Epithelial cell of proximal tubule (primary cell): ENCODE measurements at regions not wholly inside any gene's neighbourhood (a gene's known extent, or its start where the extent isn't known, plus 50 kb on each side); places are given as distances from the start of the nearest gene placed in this dataset.

Source experiments
- DNase-seq: peaks from one replicate; pipeline ENCODE4 v3.0.0-alpha.2; 2011; ENCODE audit warnings: low read depth
- H3K4me3 ChIP-seq: 2 replicates; pipeline ENCODE4 v1.5.1; 2011; ENCODE audit warnings: low read depth, mild to moderate bottlenecking, low read length
- TF ChIP-seq, protein P1 (sequence below): conservative IDR thresholded peaks from 2 replicates; pipeline ENCODE4 v1.5.1; 2012; ENCODE audit warnings: low read depth, mild to moderate bottlenecking, low read length

DNA sequence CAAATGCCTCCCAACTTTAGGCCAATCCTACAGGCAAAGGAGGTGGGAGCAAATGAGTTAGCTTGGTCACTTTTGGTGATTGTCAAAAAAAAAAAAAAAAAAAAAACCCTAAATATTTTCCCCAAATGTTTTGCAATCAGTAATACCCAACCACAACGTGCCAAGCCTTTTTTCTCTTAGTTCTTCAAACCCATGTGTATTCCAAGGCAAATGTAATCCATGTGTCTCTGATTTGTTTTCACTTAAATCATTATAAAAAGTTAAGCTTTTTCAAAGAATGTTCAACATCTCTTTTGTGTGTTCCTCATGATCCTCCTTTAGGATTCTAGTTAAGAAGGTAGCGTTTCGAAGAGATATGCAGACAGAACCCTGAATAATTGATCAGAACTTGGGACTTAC, 328.4 kb downstream of the PAPSS1 start:
- TF ChIP-seq, protein P1, sequence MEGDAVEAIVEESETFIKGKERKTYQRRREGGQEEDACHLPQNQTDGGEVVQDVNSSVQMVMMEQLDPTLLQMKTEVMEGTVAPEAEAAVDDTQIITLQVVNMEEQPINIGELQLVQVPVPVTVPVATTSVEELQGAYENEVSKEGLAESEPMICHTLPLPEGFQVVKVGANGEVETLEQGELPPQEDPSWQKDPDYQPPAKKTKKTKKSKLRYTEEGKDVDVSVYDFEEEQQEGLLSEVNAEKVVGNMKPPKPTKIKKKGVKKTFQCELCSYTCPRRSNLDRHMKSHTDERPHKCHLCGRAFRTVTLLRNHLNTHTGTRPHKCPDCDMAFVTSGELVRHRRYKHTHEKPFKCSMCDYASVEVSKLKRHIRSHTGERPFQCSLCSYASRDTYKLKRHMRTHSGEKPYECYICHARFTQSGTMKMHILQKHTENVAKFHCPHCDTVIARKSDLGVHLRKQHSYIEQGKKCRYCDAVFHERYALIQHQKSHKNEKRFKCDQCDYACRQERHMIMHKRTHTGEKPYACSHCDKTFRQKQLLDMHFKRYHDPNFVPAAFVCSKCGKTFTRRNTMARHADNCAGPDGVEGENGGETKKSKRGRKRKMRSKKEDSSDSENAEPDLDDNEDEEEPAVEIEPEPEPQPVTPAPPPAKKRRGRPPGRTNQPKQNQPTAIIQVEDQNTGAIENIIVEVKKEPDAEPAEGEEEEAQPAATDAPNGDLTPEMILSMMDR, result no peak
- no peak overlapping the region for H3K4me3 ChIP-seq

DNA sequence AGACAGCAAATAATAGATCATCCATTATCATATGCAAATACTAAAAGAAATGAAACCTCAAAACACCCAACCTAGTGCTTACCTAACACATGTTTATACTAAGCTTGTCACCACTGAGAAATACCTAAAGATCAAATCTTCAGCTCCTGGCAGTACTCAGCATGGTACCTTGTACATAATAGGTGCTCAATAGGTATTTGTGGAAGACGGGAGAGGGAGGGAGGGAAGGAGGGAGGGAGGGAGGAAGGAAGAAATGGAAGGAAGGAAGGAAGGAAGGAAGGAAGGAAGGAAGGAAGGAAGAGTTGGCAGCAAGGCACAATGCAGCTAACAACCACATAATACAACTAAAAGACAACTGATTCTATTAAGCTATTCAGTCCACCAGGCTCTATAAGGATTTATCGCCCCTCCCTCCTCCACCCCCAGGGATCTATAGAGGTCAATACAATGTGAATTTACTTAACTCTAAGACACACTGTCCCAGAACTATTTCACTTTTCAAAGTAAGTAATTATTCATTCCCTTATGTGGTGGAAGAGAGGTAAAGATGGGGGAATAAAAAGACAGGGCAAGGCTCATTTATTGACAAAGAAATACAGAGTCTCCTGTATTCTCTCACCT, 328.9 kb downstream of the PAPSS1 start:
- DNase-seq, result no peak
- no peak overlapping the region for H3K4me3 ChIP-seq
- TF ChIP-seq, protein P1, result no peak

More for the DNA sequence above, 328.4 kb downstream of the PAPSS1 start:
- DNase-seq, result no peak

DNA sequence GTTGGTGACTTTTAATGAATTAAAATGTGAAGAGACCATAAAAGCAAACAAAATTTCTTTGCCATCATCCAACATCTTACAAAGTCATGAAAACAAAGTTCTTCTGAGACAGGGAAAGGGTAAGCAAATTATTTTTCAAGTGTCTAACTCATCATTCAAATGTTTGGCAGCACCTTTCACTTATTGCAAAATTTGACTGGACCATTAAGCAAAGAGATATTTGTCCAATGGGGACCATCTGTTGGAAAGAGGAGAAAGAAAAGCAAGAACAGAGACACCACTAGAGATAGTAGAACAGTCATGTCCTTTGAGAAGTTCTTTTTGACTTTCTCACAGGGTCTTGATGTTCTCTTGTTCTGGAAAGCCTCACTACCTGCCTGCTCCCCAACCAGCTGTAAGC, 330.1 kb downstream of the PAPSS1 start:
- TF ChIP-seq, protein P1, result no peak
- H3K4me3 ChIP-seq, result no peak overlapping the region
- no peak for DNase-seq

DNA sequence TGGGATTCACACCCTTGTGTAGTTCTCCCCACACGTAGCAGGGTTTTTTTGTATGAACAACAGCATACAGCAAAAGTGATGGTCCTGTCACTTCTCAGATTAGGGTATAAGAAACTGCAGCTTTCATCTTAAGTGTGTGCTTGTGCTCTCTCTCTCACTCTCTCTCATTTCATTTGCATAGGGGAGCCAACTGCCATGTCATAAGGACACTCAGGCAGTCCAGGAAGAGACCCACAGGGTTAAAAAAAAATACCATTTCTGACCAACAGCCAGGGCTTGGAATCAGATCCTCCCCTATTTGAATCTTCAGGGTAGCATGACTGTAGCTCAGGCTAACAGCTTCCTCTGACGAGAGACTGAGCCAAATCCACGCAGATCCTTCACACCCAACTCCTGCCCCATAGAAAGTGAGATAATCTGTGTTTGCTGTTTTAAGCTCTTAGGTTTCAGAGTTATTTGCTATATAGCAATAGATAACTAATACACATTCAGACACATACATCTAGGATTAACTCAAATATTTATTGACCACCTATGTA, 331.2 kb downstream of the PAPSS1 start:
- TF ChIP-seq, protein P1, result no peak
- H3K4me3 ChIP-seq, result no peak overlapping the region
- no peak for DNase-seq

DNA sequence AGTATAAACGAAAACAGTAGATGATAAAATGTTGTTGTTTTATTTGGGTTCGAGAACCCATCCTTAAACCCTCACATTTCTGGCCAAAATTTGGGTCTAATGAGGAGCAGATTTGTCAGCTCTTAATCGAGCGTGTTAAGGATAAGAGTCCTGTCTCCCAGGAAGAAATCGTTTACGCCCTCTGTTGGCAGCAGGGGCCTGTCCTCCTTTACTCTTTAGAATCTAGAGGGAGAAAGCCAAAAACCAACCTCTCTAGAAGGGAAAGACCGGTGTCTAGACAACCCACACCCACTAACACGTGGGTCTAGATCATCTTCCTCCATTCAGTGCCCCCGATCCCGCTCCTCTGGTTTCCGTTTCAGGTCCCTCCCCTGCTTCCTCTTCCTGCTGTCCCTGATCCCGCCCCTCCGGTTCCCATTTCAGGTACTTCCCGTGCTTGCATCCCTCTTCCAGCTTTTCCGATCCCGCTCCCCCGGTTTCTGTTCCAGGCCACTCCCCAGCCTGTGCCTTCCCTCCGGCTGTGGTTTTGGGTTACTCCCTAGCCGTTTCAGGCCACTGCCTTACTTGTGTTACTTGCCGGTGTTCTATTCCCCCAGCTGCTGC, 339.1 kb downstream of the PAPSS1 start:
- DNase-seq, result no peak
- TF ChIP-seq, protein P1, result no peak
- H3K4me3 ChIP-seq, result no peak overlapping the region

DNA sequence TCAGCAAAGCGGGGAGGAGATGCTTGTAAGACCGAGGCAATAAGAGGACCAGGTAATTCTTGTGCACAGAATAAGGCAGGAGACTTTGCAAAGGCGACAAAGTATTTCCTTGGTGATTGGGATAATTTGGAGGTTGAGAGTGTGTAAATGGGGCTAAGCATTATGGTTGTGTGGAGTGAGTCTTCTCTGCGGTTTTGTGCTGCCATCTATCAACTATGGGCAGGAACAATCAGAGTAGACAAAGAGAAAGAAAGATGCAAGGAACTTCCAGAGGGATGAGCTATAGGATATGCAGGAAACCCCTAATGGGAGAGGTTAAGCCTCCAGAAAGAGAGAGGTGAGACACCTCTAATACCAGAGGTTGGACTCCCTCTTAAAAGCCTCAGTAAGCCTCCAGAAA, 339.8 kb downstream of the PAPSS1 start:
- H3K4me3 ChIP-seq, result no peak overlapping the region
- no peak for DNase-seq
- TF ChIP-seq, protein P1, result no peak
